HG02970 (cell line): ENCODE measurements at regions not wholly inside any gene's neighbourhood (a gene's known extent, or its start where the extent isn't known, plus 50 kb on each side); places are given as distances from the start of the nearest gene placed in this dataset.

Source experiments
- ATAC-seq: cut with Tn5 transposase; IDR thresholded peaks from one replicate; pipeline ENCODE4 v1.9.1; 2021; ENCODE audit warnings: mild to moderate bottlenecking, moderate library complexity, moderate number of reproducible peaks; ENCODE audit not compliant: unreplicated experiment, low FRiP score

DNA sequence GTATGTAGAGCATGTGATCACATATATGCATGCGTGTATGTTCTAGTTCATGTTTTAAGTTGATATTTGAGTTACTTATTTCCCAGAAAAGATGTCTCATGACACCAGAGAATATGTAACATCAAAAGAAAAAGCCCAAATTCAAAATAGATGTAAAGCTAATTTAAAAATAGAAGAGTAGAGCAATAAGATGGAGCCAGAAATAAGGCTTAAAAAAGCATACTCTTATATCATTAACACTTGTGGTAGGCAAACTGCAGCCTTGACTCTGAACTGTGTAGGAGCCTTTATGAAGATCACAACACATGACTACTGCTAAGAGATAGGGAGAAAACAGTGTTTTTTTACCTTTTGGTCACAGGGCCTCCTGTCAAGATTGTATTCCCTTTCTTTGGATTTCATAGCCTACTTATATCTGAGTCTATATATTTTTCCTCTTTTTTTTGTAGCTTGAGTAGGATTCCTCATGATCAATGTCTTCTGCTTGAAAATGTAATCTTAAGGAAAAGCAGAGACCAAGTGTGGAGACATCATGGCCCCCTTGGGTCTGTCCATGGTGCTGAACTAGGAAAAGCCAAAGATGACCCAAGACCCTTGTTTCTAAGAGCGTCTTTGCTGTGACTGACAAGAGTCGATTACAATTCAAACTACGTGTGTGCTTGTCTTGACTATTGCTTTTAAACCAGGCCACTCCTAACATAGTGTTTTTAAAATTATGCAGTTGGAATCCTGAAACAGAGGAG lies 390.4 kb downstream of the SHISA9 start:
- no peak for ATAC-seq

DNA sequence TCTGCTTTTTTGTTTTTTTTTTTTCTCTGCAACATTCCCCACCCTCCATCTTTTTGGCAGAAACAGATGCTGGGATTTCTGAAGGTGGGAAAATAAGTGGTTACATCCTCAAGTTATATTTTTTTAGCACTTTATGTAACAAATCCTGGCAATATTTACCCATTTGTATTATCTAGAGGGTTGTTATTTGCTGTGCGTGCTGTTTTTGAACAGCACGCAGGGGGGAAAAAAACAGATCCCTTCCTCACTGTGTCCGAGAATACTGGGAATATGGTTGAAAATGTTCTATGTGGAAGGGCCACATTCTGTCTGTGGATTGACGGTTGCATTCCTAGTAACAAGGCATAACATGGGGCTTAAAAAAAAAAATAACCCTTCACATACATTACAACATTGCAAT lies 394.8 kb downstream of the SHISA9 start:
- ATAC-seq, result no peak

DNA sequence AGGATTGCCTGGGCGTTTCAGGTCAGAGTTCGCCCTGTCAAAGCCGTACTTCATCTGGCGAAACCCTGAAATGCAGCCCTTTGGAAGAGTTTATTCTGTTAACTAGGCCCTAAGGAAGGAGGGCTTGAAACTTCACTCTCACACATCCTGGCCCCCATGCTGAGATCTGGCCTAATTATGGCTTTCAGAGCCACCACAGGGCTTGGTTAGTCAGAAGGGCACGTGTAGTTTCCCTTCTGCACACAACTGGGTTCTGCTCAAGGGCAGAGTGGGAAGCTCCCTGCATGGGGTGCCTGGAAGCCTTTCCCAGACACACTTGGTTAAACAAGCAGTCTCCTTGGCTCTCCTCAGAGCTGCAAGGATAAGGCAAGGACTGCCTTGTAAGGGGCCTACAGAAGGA lies 397.3 kb downstream of the SHISA9 start:
- no peak for ATAC-seq

DNA sequence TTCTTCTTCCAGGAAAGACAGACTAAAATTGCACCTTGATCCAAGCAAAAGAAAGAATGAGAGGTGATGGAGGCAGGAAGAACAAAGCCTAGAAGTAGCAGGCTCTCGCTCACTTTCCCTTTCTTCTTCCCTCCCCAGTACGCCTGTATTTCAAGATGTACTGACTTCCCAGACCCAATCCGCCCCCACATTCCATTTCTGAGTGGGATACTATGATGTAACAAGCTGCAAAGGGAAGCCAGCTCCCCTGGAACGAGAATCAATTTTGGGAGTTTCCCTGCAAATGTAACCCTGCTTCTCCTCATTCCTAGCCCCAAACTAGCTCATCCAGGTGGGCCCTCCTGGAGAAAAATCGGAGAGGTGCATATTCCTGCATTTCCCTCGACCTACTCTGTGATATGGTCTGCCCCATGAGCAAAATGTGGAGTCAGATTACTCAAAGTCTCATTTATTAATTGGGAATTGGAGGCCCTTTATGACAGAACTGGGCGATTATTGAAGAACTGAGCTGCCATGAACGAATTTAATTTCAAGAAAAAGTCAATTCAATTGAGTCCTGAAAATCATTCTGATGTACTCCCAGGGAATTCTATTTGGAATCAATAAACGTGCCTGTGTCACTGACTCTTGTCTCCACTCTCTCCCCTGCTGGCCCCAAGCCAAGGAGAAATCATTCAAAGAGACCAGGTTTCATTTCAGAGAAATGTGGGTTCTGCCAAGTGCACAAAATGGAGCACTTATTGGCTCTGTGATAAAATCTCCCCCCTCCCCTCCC lies 398.9 kb downstream of the SHISA9 start:
- ATAC-seq, result no peak

DNA sequence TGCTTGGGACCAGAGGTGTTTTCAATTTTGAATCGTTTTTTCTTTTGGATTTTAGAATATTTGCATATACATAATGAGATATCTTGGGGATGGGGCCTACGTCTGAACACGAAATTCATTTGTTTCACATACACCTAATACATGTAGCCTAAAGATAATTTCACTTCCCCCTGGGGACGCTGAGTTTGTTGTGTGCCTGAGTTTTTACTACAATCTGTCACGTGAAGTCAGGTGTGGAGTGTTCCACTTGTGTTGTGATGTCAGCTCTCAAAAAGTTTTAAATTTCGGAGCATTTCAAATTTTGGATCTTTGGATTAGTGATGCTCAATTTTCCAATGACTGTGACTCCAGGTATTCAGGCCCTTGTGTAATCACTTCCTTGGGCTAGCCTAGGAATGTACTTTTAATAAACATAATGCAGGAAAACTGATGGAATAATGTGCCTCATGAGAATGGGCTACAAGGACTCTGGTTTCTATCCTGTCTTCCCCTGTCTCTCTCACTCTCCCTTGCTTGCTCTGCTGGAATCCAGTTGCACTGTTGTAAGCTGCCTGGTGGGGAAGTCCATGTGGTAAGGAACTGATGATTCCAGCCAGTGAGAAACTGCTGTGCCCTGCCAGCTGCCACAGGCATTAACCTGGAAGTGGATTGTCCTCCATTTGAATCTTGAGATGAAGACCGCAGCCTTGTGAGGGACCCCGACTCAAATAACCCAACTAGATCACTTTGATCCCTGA lies 403.8 kb downstream of the SHISA9 start:
- no peak for ATAC-seq

DNA sequence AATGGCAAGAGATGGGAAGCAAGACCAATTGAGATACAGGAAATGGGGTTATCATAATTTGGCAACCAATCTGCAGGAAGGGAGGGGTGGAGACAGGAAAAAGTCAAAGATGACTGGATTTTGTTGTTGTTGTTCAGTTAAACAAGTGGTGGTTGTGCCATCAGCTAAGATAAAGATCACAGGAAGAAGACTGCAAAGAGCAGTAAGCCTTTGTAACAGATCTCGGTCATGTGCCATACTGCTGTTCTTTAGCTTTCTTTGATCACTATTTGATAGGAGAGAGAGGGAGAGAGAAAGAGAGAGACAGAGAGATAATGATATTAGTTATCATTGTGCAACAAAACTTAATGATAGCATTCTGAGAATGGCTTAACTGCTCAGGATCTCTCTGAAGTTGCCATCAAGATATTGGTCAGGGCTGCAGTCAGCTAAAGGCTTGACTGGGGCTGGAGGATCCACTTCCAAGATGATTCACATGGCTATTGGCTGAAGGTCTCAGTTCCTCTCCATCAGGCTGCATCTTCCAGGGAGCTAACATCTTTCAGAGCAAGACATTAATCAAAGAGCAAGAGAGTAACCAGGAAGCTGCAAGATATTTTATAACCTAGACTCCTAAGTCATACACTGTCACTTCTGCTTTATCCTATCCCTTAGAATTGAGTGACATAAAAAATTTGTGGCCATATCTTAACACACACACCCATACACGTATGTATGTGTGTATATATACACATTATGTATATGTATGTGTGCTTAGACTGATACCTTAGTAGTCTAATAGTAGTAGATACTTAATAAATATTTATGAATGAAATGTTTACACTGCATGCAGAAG lies 405.0 kb downstream of the SHISA9 start:
- ATAC-seq, result no peak

DNA sequence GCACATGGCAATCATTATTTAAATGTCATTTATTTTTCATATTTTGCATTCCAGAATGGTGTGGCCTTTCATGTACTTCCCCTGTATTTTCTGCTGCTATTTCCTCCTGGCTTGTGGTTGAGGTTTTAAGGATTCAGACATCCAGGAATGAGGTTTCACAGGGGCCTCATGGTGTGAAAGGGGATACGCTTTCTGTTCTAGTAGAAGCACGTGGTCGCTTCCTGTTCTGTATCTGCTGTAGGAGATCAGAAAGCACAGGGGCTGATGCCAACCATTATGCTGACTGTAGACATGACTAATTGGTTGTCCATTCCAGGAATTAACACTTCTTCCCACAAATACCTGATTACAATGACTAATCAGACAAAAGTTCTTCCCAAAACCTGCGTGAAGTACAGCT lies 405.9 kb downstream of the SHISA9 start:
- ATAC-seq, result no peak

DNA sequence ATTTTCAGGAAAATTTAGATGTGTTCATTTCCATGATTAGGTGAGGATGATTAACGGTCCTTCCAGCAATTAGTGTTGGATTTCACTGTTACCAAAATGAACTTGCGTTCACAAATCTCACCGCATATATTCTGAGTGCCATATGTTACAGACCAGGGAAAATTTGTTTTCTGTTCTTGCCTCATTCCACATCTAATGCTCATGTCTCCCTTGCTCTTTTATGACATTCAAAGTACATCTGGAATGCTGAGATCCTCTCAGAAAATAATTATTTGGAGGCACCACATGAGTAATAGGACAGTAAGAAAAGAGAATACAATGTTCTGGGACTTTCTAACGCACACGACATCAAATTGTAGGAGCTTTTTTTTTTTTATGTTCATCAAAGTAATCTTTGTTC lies 406.5 kb downstream of the SHISA9 start:
- no peak for ATAC-seq

DNA sequence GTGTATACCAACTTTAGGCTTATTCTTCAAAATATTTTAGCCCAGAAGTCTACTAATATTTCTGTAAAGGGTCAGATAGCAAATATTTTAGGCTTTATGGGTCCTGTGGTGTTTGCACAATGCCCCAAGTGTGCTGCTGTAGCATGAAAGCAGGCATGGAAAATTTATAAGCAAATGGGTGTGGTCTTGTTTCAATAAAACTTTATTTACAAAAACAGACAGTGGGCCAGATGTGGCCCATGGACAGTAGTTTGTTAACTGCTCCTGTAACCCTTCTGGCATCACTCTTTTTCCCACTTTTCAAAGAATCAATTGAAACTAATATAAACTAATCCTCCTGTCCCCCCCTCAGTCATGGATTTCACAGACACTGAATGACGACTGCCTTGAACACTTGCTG lies 410.7 kb downstream of the SHISA9 start:
- no peak for ATAC-seq

DNA sequence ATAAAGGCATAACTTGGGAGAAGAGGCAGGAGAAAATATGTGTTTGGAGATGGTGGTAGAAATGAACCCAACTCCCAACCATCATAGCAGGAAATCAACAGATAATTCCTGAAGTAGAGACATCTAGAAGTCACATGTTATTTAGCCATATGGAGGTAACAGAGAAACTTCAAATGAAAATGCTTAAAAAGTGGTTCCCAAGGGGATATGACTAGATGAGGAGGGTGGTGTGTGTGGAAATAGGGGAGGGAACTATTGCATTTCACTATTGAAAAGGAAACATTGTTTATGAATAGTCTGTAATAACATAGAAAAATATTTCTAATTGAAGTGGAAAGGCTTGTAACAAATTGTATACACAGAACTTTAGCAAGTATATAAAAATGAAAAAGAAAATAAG lies 412.0 kb downstream of the SHISA9 start:
- ATAC-seq, result no peak

DNA sequence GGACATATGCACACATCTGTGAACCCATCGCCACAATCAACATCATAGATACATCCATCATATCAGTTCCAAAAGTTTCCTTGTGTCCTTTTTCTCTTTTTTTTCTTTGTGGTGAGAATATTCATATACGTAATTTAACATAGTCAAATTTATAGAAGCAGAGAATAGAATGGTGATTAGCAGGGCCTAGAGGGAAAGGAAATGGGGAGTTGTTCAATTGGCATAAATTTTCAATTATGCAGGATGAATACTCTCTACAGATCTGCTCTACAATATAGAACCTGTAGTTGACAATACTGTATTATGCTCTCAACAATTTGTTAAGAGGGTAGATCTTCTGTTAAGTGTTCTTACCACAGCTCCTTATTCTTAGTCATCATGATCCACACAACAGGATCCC lies 413.2 kb downstream of the SHISA9 start:
- no peak for ATAC-seq

DNA sequence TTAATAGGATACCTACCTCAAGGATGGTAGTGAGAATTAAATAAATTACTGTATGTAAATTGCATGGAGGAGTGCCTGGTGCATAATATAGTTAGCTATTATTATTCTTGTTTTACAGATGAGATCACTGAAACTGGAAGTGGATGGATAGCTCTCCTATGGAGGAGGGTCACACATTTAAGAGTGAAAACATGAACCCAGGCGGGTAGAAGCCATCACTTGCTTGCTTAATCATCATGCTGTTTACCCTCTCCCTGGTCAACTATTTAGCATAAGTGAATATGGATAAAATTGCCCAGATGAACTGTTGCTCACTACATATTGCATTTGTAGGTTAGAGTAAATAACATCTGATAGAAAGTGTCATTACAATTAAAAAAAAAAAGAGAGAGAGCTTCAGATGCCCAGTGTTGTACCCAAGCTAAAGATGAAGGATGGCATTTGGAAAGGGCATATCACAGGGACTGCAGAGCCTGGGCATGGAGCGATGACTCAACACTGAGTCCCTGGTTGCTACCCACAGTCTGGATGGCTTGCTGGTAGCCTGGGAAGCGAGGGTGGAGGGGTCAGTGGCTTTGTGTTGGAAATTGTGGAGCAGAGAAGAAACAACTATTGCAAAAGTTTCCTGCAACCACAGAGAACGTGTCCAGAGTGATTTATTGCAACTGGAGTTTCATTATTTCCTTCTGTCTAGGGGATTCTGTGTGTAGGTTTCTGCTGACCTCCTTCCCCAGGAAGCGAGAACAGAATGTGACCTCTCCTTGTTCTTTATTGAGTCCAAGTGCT lies 414.4 kb downstream of the SHISA9 start:
- ATAC-seq, result no peak

DNA sequence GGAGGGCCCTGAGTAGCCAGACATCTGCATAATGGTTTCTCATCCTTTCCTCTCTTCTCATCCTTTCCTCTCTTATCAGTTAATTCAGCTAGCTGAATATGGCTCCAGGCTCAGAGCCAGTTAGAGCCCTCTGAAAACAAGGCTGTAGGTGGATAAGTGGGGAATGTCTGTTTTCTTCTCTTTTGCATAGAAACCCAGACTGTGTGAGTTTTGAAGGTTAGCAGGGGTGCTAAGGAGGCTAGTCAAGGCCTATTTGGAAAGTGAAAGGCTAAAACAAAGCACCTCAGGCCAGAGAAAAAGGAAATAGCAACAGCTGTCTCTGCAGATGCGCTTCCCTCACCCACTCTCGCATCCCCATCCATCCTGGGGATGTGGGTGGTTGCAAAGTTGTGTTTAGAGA lies 420.9 kb downstream of the SHISA9 start:
- no peak for ATAC-seq

DNA sequence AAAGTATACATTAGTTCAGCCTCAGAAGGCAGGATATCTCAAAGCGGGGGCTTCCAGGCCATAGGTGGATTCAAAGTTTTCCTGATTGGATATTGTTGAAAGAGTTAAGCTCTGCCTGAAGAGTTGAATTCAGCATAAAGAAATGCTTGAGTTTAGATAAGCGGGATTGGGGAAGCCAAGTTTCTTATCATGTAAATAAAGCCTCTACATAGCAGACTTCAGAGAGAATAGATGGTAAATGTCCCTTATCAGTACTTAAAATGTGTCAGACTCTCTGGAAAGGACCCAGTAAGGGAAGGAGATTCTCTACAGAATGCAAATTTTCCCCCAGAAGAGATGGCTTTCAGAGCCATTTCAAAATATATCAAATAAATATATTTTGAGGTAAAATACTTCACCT lies 423.5 kb downstream of the SHISA9 start:
- ATAC-seq, result no peak

DNA sequence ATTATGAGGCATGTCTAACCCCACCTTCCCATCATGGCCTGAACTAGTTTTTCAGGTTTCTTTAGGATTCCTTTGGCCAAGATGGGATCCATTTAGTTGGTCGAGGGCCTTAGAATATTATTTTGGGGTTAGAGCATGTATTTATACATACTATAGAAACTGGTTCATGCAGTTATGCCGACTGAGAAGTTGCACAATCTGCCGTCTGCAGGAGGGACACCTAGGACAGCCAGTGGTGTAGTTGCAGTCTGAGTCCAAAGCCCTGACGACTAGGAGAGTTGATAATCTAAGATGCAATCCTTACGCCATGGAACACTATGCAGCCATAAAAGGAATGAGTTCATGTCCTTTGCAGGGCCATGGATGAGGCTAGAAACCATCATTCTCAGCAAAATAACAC lies 424.0 kb downstream of the SHISA9 start:
- ATAC-seq, result no peak

DNA sequence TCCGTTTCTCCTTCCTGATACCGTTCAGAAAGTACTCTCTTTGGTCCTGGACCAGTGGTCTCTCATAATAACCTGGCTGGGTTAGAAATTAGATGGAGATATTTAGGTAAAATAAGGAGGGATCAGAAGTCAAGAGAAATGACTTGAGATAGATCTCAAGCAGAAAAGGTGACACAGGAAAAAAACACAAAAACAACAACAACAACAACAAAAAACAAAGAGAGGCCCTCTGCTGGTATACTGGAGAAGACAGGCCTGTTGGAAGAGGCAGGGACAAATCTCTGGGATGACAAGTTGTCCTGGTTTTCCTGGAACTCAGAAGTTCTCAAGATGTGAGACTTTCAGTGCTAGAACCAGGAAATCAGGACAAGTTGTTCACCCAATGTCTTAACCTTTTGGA lies 430.5 kb downstream of the SHISA9 start:
- ATAC-seq, result no peak

DNA sequence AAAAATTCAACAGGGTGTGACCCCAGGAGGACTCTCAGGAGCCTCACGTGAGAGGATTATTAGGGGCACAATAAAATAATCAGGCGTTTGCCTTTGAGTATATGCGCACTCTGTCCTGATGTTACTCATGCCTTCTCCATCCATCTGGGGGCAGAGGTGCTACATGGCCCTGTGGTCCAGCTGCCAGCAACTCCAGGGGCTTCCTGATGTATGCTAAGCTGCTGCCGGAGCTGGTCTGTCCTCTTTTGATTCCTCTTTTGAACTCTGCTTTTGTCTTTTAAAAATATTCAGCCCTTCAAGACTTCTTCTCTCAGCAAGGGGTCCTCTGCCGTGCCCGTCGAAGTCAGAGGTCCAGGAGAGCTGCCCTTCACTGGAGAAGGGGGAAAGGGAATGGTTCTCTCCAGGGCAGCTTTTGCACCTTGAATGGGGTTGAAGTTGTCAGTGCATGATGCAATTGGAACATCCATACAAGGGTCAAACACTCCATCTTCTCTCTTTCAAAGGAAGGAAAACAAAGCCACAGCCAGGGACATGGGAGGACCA lies 431.4 kb downstream of the SHISA9 start:
- ATAC-seq, result no peak

DNA sequence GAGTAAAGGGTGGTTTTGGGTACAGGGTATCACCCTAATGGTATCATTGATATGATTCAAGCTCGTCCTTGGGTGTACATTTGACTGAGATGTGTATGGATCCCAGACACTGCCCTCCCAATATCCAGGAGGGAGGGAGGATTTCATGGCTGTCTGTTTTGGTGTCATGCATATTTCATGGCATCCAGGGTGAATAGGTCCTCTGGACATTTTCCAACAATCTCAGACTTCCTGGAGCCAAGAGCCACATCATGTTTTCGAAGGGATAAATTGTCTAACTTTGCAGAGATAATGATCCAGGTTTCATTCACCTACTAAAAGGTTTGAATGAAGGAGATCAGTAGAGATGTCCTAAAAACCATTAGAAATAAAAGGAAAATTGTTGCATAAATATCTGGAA lies 431.9 kb downstream of the SHISA9 start:
- ATAC-seq, result no peak

DNA sequence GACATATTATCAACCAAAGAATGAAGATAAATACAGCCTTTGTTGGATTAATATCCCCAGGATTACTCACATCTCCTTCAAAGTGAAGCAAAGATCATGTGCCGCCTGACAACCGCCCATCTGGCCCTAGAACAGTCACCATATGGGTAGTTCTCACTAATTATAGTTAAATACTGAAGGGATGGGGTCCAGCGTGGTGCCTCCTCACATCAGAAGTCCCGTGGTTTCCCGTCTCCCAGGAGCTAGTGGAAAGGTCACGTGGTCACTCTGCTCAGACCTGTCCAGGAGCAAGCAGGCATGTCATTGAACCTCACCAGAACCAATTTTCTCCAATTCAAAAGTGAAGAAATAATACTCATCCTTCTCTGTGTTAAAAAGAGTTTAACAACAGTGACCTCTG lies 434.5 kb downstream of the SHISA9 start:
- ATAC-seq, result no peak

DNA sequence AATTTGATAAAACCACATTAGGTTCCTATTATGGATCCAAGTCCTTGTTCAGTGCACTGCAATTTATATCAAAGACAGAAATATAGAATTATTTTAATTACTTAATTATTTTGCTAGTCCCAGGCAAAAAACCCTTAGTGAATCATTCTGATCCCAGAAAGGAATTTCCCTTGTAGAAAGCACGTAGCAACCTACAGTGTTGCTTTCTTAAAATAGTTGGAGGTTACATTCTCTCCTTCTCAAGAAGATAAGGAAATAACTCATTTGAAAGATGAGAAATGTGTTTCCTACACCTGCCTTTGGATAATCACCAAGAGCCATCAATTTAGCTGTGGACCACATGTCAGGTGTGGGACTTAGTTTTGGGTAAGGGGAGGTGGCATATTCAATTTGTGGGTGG lies 434.9 kb downstream of the SHISA9 start:
- no peak for ATAC-seq
